GM21619 (cell line): ENCODE measurements at regions not wholly inside any gene's neighbourhood (a gene's known extent, or its start where the extent isn't known, plus 50 kb on each side); places are given as distances from the start of the nearest gene placed in this dataset.

Experiments
- ATAC-seq: cut with Tn5 transposase; IDR thresholded peaks from one replicate; pipeline ENCODE4 v1.9.1; 2021; ENCODE audit not compliant: unreplicated experiment

DNA sequence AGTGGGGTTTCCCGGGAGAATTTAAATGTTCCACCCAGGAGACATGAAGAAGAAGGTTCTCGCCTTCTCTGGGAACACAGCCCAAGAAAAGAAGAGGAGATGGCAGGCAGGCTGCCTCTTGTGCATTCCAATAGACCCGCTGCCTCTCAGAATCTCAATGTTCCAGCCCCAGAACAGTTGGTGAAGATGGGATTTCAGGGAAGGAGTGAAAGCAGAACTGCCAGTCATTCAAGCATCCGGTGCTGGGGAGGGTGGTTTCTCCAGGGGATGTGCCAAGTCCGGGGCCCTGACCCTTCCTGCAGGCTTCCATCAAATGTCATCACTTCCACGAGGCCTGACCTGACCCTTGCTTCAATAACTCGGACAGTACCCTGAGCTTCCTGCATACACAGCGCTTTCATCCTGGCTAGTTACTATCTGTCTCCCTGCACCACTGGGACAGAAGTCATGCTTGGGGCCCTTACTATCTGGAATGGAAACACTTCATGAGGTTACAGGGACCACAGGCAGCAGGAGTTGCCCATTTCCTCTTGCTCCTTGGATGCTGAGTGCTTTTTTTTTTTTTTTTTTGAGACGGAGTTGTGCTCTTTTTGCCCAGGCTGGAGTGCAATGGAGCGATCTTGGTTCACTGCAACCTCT lies 386.6 kb upstream of the POU3F1 start:
- ATAC-seq: no peak

DNA sequence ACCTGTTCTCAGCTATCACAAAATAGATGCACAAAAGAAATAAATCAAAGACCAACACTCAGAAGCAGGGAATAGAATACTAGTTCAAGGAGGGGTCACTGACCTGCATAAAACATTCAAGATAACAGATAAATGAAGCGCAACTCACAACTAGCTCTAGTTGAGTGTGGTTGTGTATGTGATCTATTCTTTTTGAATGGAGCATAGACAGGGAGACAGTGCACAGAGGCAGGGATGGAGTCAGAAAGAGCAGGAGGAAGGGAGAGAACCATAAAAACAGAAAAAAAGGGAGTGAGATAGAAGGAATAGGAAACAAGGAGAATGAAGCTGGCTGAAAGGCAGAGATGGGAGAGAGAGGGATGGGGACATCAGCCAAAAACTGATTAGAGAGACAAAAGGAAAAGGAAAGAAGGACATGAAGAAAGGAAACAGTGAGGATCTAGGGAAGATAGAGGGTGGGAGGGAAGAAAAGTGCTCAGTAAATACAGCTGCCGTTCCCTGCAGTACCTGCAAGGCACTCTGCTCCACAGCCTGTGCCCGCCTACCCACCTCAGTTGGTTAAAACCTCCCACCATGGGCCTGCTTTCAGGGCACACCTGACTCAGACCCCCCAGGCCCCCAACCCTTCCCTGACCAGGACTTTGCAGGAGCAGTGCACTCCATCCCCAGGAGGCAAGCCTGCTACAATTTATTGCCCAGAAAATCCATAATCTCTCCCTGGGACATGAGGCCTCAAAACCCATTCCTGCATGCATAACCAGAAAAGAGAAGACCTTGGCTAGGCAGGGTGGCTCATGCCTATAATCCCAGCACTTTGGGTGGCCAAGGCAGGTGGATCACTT lies 385.2 kb upstream of the POU3F1 start:
- ATAC-seq: no peak

DNA sequence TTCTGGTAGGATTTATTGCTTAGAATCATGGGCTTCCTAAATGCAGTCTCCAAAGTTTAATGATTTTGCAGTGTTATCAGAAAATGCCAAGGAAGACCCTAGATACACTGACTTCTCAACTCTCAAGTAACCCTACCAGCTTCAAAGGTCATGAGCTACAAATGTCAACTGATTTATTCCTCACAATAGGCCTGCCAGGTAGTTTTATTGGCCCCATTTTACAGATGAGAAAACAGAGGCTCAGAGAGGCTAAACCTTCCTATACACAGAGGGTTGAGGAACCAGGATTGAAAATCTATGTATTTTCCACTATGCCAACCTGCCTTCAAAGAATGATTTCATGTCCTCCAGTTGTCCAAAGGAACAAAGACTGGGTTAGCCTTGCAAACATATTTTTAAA lies 384.4 kb upstream of the POU3F1 start:
- no peak for ATAC-seq

DNA sequence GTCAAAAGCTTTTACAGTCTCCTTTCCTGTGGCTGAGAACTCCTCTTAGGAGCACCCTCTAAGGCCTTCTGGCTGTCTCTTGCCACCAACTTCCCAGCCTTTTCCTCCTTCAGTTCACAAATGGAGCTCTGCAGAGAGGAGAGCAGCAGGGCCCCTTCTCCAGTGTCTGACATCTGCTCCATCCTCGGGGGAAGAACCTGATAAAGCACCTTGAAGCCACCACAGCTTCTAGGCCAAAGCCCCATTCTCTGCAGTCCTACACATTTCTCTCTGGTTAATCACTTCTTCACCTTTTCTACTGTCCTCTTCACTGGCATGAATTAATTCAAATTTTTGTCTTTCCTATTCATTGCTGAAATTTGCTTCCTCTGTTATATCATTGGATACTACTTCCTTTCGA lies 378.1 kb upstream of the POU3F1 start:
- no peak for ATAC-seq

DNA sequence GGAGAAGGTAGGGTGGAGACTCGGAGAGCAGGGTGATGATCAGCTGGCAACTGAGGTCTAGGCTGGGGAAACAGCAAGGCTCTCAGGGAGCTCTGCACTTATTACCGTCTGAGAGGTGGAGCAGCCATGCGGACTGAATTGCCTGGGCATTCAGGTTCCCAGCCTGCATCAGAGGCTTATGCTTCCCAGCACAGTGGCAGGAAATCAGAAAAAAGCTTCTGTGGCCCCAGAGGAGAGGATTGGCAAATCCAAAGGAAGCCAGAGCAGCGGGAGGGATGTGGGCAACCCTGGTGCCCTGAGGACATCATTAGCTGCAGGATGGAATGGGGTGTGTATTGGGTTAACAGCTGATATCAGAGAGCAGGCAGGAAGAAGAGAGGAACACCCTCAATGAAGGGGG lies 374.1 kb upstream of the POU3F1 start:
- no peak for ATAC-seq

DNA sequence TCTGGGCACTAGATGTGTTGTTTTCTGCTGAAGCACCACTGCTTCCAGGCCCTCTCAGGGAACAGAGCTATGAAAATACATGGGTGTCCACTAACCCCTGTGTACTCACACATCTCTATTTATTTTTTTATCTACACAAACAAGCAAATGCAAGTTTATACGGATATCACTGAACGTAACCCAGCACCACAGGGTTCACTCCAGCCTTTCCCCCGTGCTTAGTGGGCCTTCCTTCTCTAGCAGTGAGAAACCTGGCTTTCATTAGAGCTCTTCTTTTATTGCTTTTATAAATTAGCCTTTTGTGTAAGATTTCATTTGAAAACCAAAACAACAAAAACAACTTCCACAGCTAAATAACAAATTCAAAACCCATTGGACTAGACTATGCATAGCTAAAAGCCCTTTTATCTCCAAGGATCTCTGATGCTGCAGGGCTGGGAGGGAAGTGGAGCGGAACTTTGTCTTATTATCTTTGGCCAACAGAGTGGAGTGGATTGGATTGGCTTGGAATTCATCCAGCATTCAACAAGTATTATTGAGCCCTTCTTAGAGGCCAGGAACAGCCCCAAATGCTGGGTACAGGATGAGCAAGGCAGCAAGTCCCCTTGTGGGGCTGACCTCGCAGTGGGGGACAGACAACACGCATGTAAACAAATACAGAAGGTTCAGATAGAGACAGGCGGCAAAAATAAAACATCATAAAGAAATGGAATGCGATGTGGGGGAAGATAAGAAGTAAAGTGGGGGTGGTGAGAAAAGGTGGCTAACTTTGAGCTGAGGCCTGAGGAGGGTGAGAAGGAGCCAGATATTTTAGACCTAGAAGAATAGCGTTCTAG lies 371.8 kb upstream of the POU3F1 start:
- no peak for ATAC-seq

DNA sequence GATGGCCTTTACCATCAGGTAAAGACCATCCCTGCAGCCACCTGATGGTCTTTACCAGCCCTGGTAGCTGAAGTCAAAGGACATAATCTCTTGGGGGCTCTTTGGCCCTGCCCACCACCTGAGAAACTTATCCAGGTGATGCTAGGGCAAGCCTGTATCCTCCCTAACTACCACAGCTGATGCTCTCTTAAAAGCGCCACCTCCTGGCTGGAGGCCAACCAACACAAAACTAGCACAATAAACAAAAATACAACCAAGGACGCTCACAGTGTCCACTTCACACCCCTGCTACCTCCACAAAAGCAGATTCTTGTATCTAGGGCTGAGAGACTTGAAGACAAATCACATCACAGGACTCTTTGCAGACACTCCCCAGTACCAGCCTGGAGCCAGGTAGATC lies 357.1 kb upstream of the POU3F1 start:
- no peak for ATAC-seq

DNA sequence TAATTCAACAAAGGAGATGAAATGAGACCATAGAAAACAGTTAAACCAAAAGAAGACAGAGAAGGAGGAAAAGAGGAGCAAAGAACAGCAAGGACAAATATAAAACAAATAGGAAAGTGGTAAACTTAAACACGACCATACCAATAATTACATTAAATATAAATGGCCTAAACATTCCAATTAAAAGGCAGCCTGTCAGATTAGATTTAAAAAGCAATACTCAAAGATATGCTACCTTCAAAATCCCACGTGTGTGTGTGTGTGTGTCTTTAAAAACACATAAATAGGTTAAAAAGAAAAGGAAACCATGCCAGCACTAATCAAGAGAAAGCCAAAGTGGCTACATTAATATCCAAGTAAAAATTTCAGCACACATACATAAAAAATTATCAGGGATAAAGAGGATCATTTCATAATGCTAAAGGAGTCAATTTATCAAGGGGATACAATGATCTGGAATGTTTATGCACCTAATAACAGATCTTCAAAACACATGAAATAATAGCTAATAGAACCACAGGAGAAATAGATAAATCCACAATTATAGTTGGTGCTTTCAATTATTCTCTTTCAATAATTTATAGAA lies 355.7 kb upstream of the POU3F1 start:
- ATAC-seq: no peak

DNA sequence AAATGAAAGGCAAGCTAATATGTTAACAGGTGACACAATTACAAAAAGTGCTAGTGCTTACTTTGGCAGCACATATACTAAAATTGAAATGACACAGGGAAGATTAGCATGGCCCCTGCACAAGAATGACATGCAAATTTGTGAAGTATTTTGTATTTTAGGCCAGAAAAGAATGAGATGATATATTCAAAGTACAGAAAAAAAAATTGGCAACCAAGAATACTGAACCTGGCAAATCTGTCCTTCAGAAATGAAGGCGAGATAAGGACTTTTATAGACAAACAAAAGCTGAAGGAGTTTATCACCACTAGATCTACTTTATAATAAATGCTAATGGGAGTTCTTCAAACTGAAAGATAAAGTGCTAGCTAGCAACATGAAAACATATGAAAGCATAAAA lies 350.0 kb upstream of the POU3F1 start:
- ATAC-seq: no peak

DNA sequence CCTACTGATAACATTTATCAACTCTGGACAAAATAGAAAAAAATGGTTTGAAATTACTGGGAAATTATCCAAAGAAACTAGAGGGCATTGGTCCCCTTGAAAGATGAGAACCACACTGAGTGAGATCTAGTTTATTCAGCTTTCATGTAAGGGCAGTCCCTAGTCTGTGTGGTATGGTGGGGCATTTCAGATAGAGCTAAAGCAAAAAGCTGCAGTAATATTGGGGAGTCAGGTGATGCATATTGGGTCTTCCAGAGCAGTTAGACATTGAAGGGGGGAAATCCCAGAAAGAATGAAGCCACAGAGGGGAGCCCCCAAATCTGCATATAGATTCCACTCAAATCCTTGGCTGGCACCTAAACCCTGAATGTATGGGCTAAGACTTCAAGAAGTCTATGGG lies 347.7 kb upstream of the POU3F1 start:
- ATAC-seq: no peak

DNA sequence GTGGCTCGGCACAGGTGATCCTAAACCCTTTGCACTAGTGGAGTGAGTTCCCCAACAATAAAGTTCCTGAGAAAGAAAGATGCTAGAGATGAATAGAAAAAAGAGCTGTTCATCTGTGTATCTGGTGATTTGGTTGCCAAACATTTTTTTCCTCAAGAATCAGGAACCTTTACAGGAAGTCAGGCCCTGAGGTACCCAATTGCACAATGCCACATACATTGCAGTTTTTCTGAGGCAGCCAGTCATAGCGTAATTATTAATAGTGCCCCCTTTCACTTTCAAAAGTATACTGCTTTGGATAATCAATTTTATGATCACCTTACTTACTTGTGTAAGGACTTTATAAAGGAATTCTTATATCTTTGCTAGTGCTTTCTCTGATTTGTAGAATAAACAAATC lies 346.3 kb upstream of the POU3F1 start:
- no peak for ATAC-seq

DNA sequence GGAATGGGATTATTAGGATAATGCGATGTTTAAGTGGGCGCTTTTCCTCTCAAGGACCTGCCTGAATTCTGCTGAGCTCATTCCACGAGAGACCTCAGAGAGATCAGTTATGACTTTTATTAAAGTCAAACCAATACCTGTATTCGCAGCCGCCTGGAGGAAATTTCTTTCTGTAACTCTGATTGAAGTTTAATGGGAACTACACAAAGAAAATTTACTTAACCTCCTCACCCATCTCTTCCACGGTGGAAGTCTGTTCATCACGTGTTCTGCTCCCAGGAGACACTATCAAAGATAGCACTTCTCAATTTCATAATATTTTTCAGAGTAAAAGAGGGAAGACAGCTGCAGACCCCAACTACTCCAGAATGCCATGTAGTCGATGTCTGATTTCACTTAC lies 334.7 kb upstream of the POU3F1 start:
- ATAC-seq: no peak

DNA sequence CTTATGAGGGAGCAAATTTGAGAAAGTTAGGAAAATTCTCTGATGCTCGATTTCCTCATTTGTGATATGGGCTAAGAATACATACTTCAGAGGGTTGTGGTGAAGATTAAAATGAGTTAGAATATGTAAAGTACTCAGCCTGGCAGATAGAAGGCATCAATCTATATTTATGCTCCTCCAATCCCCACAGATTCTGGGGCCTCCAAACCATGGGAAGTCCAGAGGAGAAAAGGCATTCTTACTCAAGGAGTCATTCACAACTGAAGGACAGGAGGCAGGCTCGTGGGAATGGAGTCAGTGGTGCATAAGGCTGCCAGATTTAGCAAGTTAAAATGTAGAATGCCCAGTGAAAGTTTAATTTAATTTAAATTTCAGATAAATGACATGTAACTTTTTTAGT lies 330.0 kb upstream of the POU3F1 start:
- no peak for ATAC-seq

DNA sequence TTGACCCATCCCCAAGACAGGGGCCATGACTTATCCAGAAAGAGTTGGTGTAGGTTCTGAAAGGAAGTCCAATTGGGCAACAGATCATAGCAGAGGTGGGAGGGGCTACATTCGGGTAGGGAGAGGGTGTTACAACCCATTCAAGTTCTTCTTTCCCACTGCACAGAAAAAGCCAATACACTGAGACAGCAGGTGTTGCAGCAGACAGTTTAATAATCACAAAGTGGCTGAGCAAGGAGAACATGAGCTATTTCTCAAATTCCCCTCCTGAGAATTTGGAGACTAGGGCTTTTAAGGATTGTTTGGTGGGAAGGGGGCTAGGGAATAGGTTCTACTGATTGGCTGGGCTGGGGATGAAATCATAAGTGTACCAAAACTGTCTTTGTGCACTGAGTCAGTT lies 328.4 kb upstream of the POU3F1 start:
- no peak for ATAC-seq

DNA sequence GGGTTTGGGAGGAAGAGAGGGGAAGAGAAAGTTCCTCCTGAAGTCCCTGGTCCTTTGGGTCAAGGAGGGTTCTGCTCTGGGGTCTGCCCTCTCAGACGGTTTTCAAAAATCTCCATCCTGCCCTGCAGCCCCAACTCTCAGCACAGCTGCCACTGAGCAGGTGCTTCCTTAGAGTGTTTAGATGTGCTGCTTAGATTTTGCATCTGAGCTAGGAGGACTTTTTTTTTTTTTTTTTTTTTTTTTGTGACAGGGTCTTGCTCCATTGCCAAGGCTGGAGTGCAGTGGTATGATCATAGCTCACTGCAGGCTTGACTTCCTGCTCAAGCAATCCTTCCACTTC lies 324.9 kb upstream of the POU3F1 start:
- ATAC-seq: no peak

DNA sequence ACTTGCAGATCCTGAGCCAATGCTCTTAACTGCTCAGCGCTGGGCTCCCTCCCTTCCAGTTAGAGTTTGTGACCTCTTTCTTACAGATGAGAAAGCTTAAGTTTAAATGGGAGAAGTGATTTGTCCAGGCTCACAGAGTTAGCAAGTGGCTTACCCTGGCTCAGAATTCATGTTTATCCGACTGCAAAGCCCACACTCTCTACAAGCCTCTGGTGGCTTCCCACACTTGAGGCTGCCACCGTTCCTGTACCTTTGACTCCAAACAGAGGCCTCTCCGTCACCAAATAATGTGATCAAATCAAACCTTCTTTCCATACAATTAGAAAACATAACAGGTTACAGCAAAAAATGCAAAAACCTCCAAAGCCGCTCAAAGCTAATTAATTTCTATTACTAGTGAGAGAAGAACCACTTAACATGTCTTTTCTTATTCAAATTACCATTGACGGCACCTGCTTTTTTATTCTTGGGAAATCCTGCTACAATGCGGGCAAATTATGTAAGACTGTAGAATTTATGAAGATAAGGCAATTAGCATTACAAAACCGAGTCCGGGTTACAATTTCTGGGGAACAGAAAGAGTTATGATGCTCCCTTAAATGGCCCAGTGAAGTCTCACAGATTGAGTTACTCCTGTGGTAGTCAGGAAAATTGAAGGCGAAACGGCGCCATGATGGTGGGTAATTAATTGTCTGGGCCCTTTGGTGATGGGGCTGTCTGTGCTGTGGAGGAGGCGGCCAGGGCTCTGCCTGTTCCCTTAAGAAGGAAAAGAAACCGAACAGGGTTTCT lies 324.3 kb upstream of the POU3F1 start:
- ATAC-seq: no peak

DNA sequence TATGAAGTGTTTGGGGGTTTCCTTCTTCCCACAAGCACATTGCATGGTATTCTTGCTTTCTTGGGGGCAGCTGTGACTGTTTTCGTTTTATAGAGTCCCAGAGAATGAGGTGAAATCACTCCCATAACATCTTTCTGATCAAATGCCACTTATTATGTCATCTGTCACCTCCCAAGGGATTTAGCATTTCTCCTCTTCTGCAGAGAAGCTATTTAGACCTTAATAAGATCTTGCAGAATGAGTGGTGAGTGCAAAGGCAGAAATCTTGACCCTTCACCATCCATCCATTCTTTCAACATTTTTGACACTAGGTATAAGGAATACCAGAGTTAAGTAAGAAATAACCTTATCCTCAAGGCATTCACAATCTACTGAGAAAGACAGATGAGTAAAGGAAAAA lies 318.6 kb upstream of the POU3F1 start:
- ATAC-seq: no peak

DNA sequence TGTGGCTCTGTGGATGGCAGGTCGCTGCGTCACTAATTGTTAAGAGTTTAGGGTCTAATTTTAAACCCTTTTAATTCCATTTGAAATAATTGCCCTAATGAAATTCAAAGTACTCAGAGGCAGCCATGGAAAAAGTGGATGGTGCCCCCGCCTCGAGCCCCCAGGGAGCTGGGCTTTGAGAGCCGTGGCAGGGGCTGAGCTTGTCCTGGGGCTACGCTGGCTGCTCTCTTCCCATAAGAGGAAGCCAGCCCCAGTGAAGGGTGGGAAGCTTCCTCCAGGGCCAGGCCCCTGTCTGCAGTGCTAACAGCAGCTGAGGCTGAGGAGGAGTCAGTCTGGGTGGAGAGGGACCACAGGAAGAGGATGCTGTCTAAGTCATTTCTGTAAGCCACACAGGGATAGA lies 315.0 kb upstream of the POU3F1 start:
- ATAC-seq: no peak

DNA sequence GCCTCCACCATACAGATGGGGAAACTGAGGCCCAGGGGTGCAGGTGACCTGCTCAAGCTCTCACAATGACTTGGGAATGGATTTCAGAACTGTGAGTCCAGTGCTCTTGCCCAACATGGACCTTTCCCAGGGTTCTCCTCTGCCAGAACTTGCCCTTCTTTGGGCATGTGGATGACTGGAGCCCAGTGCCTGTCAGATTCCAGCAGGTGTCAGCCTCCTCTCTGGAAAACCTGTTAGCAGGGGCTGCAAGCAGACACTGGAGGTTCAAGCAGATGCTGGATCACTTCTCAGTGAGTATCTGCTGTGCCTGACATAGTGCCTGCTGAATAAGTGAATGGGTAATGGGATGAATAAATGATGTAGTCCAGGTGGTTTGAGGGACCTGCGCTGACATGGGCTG lies 314.2 kb upstream of the POU3F1 start:
- no peak for ATAC-seq

DNA sequence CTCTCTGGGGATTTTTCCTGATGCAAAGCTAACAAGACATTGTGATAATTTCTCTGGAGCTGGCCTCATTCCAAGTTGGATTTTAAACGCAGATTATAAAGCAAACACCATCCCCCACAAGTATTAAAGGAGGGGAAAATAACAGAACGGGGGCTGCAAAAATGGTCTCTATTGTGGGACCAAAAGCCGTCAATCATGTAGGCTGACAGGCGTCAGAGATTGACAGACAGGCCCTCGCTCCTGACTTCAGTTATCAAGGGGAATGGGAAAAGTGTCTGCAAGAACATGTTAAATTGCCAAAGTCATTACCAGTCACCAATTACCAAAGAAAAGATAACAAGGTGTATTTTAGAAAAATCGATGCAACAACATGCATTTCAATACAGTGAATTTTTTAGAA lies 307.4 kb upstream of the POU3F1 start:
- no peak for ATAC-seq

DNA sequence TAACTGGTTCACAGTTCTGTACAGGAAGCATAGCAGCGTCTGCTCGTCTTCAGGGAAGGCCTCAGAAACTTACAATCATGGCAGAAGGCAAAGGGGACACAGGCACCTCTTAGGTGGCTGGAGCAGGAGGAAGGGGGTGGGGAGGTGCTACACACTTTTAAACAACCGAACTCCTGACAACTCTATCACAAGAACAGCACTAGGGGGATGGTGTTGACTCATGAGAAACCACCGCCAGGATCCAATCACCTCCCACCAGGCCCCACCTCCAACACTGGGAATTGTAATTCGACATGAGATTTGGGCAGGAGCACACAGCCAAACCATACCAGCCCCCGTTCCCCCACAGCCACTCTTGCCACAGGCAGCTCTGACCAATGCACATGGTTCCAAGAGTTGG lies 306.3 kb upstream of the POU3F1 start:
- ATAC-seq: no peak
